HG03432 (cell line): ENCODE measurements at regions not wholly inside any gene's neighbourhood (a gene's known extent, or its start where the extent isn't known, plus 50 kb on each side); places are given as distances from the start of the nearest gene placed in this dataset.

ENCODE experiments used
- ATAC-seq: cut with Tn5 transposase; IDR thresholded peaks from one replicate; pipeline ENCODE4 v1.9.1; 2021; ENCODE audit warnings: mild to moderate bottlenecking, moderate library complexity; ENCODE audit not compliant: unreplicated experiment

DNA sequence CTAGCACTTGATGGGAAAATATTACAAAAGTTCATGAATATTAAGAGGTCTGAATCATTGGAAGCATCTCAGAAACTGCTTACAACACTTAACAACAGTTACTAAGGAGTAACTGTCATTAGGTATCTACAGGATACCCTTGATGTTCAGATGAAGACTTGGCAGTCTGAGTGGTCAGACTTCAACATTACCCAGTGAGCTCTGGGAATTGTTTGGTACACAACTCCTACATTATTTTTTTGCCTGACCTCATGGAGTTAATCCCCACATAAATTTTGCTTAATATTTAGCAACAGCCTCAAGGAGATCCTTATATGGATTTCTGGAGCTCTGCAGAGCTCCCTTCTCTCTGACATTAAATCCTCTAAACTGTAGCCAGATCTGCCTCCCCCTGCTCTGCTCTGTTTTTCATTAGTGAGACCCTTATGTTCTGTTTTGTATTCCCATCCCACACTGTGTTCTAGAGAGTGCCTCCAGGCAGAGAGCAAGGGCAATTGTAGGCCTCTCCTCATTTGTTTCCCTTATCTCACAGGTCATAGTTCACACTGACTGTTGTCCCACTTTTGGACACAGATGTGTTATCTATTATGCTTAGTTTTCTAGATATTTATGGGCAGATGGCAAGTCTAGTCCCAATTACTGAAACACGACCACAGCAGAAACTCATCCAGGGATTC, 368.8 kb downstream of the GASK1B start:
- ATAC-seq = no peak

DNA sequence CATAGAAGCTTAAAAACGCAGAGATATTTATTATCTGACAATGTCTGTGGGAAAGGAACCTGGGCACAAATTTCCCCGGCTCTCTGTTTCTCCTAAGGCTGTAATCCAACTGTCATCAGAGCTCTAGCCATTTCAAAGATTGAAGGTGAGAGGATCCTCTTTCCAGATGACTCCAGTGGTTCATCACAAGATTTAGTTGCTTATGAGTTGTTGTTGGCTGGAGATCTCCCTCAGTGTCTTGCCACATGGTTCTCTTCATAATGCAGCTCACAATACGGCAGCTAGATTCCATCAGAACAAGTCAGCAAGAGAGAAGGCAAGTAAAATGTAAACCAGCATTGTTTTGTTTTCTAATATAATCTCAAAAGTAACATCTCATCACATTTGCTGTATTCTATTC, 369.4 kb downstream of the GASK1B start:
- ATAC-seq = no peak

DNA sequence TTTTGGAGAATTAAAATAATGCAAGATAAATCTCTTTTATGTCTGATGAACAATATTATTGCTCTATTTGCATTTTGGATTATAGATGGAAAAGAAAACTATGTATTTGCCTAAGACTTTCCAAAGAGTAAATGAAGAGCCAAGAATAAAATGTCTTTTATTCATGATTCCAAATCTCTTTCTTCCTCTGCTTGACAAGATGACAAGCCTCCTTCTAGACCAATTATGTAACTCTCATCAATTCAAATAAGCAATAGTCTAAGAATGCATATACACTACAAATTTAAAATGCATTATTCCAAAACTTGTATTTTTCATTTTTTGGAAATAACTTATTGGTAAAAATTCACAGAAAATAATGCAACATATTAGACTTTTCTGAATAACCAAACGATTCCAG, 377.3 kb downstream of the GASK1B start:
- ATAC-seq = no peak

DNA sequence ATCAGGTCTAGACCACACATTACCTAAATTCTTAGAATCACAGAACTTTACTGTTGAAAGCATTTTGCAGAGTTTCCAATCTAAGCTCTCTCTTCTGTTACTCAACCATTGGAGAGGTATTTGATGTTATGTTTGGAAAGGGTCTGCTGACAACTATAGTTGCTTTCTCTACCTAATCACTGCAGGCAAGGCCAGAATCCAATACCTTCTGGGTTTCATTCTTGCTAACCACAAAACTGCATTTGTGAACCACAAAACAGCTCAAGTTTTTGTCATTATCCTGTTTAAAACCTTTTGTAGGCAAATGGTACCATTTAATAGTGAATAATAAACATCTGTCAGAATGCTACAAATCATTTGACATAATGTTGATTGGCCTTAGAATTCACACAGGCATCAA, 380.1 kb downstream of the GASK1B start:
- ATAC-seq = no peak

DNA sequence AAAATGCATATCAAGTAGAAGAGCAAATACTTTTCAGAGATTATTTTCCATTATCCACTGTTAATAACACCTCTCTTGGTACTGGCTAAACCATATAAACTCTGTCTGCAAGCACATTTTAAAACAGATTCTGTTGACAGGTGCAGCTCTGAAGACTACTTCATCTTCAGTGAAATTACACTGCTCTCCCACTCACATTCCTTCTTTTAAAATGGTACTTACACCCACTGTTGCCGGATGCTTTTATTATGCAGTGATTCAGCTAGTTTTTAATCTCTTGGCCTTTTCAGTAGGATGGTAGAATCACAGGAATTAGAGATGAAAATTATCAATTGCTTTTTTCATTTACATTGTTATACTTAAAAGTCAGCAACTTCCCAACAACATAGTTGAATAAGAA, 381.6 kb downstream of the GASK1B start:
- no peak for ATAC-seq

DNA sequence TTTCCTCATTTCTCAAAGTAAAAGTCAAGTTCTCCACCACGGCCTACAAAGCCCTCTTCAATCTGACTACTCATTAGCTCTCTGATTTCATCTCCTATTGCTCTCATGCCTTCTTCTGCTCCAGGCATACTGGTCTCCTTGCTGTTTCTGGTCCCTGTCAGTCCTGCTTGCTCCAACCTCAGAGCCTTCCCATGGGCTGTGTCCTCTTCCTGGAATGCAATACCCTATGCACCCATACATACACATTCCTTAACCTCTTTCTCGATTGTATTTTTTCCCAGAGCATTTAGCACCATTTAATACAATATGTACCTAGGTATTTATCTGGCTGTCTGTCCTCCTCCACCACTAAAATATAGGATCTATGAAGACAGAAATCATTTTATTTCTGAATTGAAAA, 385.2 kb downstream of the GASK1B start:
- ATAC-seq = no peak

DNA sequence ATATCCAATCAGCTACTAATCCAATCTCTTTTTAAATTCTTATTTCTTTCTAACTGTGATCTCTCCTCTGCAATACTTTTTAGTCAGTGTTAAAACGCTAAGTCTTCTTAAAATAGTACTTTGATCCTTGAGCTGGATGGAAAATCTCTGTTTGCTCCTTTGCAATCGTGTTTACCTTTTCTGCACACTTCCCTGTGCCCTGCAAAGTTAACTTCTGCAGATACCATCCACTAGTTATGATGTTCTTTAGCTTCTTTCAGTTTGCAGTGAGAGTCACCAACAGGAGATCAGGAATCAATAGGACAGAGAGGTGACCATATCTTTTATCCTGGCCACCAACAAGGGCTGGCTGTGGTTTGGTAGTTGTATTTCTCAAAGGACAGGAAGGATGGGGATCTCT, 391.5 kb downstream of the GASK1B start:
- ATAC-seq = no peak

DNA sequence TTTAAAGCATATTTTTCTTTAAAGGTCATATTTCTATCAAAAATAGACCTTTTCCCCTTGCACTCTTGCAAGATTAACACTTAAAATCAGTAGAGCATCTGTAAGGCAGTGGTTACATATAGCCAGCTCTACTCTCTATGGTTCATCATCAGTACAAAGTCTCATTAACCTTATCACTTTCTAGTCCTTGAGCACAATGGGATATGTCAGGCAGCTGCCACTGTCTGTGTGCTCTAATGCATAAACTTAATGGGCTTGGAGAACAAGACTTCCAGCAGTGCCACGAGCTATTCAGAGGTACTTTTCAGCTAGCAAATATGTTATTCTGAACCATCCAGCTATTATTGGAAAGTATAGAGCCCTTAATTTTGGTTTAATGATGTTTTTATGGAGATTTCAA, 393.7 kb downstream of the GASK1B start:
- no peak for ATAC-seq

DNA sequence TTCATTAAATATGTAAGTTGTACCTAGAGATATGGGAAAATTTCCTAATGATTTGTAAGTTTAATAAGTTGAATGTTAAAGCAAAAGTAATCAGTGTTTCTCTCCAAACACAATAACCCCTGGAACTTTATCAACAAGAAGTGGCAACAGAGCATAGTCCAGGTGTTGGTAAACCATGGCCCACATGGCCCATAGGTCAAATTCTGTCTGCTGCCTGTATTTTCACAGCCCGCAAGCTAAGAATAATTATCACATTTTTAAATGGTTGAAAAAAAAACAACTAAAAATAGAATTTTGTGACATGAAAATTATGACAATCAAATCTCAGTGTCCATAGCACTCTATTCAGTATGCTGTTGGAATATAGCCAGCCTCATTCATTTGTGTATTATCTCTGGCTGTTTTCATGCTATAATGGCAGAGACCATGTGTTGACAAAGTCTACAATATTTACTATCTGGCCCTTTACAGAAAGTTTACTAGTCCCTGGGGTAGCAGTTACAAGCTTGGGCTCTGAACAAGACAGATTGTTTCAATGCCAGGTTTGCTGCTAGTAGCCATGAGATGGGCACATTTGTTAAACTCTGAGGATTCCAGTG, 395.8 kb downstream of the GASK1B start:
- ATAC-seq = no peak

DNA sequence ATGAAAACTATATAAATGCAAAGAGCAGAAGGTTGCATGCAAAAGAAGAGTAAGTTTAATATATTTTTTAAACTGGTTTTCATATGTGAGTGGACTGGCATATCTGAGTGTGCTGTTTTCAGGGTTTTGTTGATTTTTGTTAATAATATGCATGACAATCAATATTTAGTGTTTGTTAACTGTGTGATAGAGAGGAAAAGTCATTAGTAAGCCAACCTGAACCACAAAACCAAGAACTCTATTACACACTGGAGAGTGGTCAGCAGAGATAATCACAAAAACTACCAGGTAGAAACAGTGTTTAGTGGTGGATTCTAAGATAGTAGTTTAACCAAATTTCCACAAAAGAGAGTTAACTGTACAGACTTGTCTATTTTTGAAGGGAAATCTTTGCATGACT, 396.9 kb downstream of the GASK1B start:
- no peak for ATAC-seq

DNA sequence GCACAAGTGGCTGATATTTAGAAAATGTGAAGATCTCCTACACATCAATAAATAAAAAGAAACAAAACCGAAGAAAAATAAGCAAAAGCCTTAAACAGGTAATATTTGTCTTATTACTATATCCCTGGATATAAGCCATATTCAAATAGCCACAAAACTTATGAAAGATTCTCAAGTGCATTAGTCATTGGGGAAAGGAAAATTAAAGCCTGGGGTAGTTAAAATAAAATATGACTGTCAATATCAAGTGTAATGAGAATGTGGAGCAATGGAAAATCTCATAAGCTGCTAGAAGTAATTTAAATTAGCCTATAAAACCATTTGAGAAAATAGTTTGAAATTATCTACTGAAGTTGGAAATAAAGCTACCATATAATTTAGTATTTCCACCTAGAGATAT, 399.9 kb downstream of the GASK1B start:
- ATAC-seq = no peak

DNA sequence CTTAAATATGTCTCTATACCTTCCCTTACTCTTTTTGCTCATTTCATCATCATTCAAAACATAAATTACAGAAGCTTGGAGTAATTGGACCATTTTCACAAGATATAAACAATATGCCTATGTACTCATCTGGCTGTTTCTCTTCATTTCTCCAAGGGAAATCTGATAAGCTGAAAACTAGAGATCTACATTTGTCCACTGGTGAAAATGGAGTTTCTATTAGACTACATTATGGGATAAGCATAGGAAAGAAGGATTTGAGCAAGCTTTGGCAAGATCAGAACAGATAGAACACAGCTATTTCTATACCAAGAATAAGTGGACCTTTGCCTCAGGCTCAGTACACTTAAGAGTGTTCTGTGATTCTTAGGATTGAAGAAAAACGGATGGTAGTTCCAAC, 404.4 kb downstream of the GASK1B start:
- no peak for ATAC-seq

DNA sequence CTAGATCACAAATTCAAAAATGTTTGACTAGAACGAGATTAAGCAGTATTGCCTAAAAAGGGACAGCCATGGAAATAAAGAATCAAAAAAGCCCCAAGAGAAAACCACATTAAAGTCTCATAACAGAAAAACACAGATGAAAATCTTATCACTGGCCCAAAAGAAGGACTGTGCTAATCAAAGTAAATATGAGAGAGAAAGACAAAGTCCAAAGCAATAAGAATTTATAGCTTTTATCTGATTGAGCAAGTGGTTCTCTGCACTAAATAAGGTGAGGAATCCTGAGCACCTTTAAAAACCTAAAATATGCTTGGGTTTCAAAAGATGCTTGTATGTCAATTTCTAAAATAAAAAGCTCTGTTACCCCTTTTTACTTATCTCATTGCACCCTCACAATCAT, 409.3 kb downstream of the GASK1B start:
- ATAC-seq = no peak

DNA sequence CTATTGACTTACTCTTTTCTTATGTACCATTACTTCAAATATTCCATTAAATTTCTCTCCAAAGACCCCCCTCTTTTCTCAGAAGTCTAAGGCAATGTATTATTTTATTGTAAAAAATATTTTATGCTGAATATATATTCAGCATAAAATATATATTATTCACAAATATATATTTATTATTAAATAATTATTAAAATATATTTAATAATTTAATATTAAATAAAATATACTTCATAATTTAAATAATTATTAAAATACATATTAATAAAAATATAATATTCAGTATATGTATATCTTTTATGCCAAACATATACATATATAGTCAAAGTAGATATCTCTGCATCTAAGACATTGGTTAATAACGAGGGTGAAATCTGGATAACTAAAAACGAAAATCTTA, 418.4 kb downstream of the GASK1B start:
- ATAC-seq = no peak

DNA sequence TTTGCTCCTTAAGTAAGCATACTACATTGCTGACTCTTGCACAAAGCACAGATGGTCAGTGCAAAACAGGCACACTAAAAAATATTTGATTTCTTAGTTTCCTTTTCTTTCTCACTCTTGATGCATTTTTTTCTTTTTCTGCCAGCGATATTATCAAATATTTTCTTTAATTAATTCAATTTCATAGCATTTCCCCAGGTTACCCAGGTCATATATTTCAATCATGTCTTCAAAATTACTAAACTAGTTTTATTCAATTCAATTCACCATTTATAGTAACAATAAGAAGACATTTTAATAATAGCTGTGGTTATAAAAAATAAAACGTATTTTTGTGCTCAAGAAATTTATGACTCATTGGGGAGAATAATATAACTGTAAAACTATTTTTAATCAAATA, 421.2 kb downstream of the GASK1B start:
- no peak for ATAC-seq

DNA sequence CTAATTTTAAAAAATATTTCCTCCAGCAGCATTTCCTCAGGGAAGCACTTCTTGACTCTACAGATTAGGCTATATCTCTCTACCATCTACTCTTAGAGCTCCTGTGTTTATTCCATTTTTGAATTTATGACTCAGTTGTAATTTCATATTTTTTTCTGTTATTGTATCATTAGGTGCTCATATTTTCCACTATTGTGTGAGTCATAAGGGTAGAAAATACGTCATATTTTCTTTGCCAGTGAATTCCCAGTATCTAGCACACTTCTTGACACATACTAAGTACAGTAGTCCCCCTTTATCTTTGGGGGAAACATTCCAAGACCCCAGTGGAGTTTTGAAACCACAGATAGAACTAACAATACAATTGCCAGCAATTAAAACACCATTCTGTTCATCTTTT, 431.2 kb downstream of the GASK1B start:
- ATAC-seq = no peak

DNA sequence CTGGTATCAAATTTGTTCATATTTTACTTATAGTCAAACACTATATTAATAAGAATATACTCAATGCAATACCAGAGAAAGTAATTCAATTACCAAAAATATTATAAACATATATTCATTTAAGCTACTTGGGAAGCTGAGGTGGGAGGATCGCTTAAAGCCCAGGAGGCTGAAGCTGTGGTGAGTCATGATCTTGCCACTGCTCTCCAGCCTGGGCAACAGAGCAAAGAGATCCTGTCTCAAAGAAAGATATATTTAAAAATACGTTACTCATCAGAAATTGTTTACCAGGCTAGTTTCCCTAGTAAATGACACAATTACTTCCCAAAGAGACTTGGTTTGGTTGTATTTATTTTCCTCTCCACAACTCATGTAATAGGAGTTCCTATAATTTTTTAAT, 433.6 kb downstream of the GASK1B start:
- ATAC-seq = no peak

DNA sequence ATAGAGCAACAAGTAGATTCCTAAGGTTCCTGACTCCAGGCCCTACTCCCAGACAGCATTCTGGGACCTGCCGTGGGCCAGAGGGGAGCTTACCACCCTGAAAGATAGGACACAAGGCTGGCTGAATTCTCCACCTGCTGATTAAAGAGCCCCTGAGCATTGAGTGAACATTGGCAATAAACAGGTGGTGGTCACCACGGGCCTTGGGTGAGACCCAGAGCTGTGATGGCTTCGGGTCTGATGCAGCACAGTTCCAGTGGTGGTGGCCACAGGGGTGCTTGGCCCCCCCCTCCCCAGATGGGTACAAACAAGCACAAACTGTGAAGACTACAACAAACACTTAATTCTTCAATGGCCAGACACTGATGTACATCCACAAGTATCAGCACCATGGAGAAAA, 444.6 kb downstream of the GASK1B start:
- no peak for ATAC-seq

DNA sequence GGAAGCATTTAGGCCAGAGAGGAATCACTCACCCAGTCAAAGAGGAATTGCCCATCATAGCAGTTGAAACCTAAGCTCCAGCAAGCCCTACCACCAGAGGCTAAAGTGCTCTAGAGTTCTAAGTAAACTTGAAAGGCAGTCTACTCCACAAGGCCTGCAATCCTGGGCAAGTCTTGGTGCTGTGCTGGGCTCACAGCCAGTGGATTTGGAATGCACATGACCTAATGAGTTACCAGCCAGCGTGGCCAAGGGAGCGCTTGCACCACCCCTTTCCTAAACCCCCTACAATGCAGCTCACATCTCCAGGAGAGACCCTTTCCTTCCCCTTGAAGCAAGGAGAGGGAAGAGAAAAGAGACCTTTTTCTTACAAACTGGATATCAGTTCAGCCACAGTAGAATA, 445.7 kb downstream of the GASK1B start:
- no peak for ATAC-seq

DNA sequence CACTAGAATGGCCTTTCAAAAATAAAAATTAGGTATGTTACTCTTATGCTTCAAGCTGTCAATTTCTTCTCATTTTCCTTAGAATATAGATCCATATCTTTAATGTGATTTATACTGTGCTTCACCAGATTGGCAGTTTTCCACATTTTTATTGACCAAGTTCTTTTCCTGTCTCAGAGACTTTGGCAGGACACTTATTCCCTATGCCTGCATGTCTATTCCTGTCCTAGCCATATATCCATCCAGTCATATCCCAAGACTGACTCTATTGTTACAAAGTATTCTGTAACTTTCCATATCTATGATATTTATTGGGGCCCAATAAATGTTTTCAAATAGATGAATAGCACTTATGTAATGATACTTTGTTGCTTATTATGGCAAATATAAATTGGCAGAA, 450.7 kb downstream of the GASK1B start:
- no peak for ATAC-seq

DNA sequence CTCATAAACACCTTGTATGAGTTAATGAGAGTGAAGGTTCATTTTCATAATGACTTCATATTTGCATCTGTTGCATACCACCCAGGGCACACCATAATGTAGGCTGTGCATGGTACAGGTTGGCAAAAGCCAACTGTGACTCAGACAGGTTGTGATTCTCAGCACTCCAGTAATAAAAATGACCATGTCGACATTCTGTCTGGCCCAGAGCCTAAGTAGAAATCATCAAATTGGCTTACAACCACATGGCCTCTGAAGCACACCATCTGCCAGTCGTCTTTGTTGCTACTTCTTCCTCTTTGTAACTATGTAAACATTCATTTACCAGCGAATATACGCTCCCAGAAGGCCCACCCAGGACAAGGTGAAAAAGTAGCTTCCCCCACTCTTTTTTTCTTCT, 459.5 kb downstream of the GASK1B start:
- ATAC-seq = no peak

DNA sequence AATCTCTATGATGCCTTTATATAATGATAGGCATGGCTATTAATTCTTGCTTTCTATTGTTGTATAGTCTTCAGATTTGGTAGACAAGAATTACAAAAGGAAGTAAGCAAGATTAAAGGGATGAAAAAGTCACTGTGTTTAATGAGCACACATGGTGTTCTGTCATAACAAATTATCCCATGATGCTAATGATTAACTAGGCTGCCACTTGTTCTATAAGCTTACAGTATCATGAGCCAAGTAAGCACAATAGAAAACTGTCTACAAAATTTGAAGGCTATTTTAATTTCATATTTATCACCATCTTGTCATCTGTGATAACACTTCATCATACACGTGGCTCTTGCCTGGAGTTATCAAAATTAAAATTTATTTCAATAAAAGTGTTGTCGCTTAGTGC, 466.7 kb downstream of the GASK1B start:
- ATAC-seq = no peak

DNA sequence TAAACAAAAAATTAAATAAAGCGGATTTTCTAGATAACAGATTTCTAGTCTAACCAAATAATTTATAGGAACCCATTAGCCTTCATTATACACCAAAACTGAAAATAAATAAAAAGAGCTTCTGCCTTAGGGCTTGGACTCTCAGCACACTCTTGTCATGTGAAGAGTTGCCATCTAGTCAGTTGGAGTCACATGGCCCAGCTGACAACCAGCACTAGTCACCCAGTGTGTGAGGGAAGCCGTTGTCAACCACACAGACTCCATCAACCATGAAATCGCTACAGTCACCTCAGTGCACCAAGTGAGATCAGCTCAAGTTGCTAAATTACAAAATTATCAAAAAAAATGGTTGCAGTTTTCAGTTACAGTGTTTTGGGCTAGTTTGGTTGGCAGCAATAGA, 470.0 kb downstream of the GASK1B start:
- no peak for ATAC-seq
